ENCODE measurements at regions not wholly inside any gene's neighbourhood (a gene's known extent, or its start where the extent isn't known, plus 50 kb on each side); places are given as distances from the start of the nearest gene placed in this dataset.

GRCh38 chr11:37557990-37558389 lies 960.0 kb upstream of the RAG2 start:
- H3K36me3 ChIP-seq (ENCODE audit: insufficient read depth, low read length): no peaks in the 10 kb centered on the region
- no peak overlapping the region for H3K9ac ChIP-seq (ENCODE audit: low read length)
- no peaks in the 10 kb centered on the region for H3K4me1 ChIP-seq (ENCODE audit: insufficient read depth, low read length)
- H3K9me3 ChIP-seq (ENCODE audit: low read length): no peaks in the 10 kb centered on the region
- no peak overlapping the region for H3K27ac ChIP-seq (ENCODE audit: low read depth, low read length)
- no peaks in the 10 kb centered on the region for H3K27me3 ChIP-seq (ENCODE audit: control insufficient read depth in 1 of 2, insufficient read depth in 2 of 2, low read length in 2 of 2)
- no peak overlapping the region for H3K4me3 ChIP-seq (ENCODE audit: low read depth in 1 of 2, low read length in 2 of 2)

DNA sequence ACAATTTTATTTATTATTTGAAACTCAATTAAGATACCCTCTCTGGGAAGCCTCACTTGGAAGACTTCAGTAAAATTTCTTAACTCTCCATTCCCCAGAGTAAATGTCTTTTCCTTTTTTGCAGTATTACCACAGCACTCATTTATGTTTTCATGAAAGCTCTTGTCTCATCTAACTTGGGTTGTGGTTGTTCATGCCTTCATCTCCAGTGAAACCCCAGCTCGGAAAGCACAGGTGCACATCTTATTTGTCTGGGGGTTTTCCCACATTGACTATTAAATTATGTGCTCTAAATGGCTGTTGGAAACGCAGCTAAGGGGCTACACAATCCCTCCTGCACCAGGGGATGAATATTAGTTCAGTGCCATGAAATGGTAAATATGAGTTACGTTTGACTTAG lies 954.2 kb upstream of the RAG2 start:
- Histone ChIP-seq H3K27me3 (ENCODE audit: control insufficient read depth in 1 of 2, insufficient read depth in 2 of 2, low read length in 2 of 2) (no peaks in the 10 kb centered on the region), H3K27ac (ENCODE audit: low read depth, low read length) (no peak overlapping the region), H3K9ac (ENCODE audit: low read length) (no peak overlapping the region), H3K4me1 (ENCODE audit: insufficient read depth, low read length) (no peaks in the 10 kb centered on the region), H3K4me3 (ENCODE audit: low read depth in 1 of 2, low read length in 2 of 2) (no peak overlapping the region), H3K36me3 (ENCODE audit: insufficient read depth, low read length) (no peaks in the 10 kb centered on the region), H3K9me3 (ENCODE audit: low read length) (no peaks in the 10 kb centered on the region)

DNA sequence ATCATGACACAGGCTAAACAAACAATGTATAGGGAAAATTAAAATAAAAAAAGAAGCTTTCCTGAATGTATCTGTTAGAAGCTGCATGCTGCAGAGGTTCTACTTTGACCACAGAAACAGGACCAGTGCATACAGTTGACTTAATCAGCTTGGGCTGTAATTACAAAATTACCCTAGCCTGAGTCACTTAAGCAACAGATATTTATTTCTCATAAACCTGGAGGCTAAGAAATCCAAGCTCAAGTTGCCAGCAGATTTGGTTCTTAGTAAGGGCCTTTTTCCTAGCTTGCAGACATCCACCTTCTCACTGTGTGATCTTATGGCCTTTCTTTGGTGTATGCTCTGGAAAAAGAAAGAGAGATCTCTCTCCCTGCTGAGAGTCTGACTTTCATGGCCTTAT lies 946.5 kb upstream of the RAG2 start:
- no peak overlapping the region for H3K9ac ChIP-seq (ENCODE audit: low read length)
- no peaks in the 10 kb centered on the region for H3K36me3 ChIP-seq (ENCODE audit: insufficient read depth, low read length)
- no peaks in the 10 kb centered on the region for H3K4me1 ChIP-seq (ENCODE audit: insufficient read depth, low read length)
- H3K27me3 ChIP-seq (ENCODE audit: control insufficient read depth in 1 of 2, insufficient read depth in 2 of 2, low read length in 2 of 2): no peaks in the 10 kb centered on the region
- H3K9me3 ChIP-seq (ENCODE audit: low read length): no peaks in the 10 kb centered on the region
- H3K27ac ChIP-seq (ENCODE audit: low read depth, low read length): no peak overlapping the region
- H3K4me3 ChIP-seq (ENCODE audit: low read depth in 1 of 2, low read length in 2 of 2): no peak overlapping the region

DNA sequence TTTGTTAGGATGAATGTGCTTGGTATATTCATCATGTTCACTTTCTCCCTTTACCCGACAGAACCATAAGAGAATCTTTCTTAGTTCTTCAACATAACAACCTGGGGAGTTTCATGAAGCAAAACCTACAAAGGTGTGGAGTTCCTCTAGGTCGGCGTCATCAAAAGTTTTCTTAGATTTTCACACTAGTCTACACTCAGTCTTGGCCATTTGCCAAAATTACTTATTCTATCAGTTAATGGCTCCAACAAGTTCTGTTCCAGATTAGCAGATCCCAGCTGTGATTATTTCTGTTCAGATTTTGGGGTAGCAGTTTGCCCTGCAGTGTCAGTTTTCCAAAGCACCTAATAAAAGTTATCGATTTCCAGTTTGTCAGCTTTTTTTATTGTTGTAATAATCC lies 935.8 kb upstream of the RAG2 start:
- no peaks in the 10 kb centered on the region for H3K27me3 ChIP-seq (ENCODE audit: control insufficient read depth in 1 of 2, insufficient read depth in 2 of 2, low read length in 2 of 2)
- no peaks in the 10 kb centered on the region for H3K4me1 ChIP-seq (ENCODE audit: insufficient read depth, low read length)
- no peaks in the 10 kb centered on the region for H3K36me3 ChIP-seq (ENCODE audit: insufficient read depth, low read length)
- no peak overlapping the region for H3K9ac ChIP-seq (ENCODE audit: low read length)
- H3K4me3 ChIP-seq (ENCODE audit: low read depth in 1 of 2, low read length in 2 of 2): no peak overlapping the region
- H3K27ac ChIP-seq (ENCODE audit: low read depth, low read length): no peak overlapping the region
- no peaks in the 10 kb centered on the region for H3K9me3 ChIP-seq (ENCODE audit: low read length)

GRCh38 chr11:37533087-37533486 lies 935.1 kb upstream of the RAG2 start:
- no peaks in the 10 kb centered on the region for H3K9me3 ChIP-seq (ENCODE audit: low read length)
- H3K27ac ChIP-seq (ENCODE audit: low read depth, low read length): no peak overlapping the region
- H3K36me3 ChIP-seq (ENCODE audit: insufficient read depth, low read length): no peaks in the 10 kb centered on the region
- no peaks in the 10 kb centered on the region for H3K4me1 ChIP-seq (ENCODE audit: insufficient read depth, low read length)
- H3K4me3 ChIP-seq (ENCODE audit: low read depth in 1 of 2, low read length in 2 of 2): no peak overlapping the region
- H3K27me3 ChIP-seq (ENCODE audit: control insufficient read depth in 1 of 2, insufficient read depth in 2 of 2, low read length in 2 of 2): no peaks in the 10 kb centered on the region
- H3K9ac ChIP-seq (ENCODE audit: low read length): no peak overlapping the region

- no peaks in the 10 kb centered on the region for H3K9me3 ChIP-seq (ENCODE audit: low read length)
- H3K27me3 ChIP-seq (ENCODE audit: control insufficient read depth in 1 of 2, insufficient read depth in 2 of 2, low read length in 2 of 2): no peaks in the 10 kb centered on the region
- no peaks in the 10 kb centered on the region for H3K36me3 ChIP-seq (ENCODE audit: insufficient read depth, low read length)
- no peak overlapping the region for H3K4me3 ChIP-seq (ENCODE audit: low read depth in 1 of 2, low read length in 2 of 2)
- no peak overlapping the region for H3K9ac ChIP-seq (ENCODE audit: low read length)
- H3K27ac ChIP-seq (ENCODE audit: low read depth, low read length): no peak overlapping the region
- H3K4me1 ChIP-seq (ENCODE audit: insufficient read depth, low read length): no peaks in the 10 kb centered on the region
These were observed 934.2 kb upstream of the RAG2 start for GRCh38 chr11:37532271-37532670.

DNA sequence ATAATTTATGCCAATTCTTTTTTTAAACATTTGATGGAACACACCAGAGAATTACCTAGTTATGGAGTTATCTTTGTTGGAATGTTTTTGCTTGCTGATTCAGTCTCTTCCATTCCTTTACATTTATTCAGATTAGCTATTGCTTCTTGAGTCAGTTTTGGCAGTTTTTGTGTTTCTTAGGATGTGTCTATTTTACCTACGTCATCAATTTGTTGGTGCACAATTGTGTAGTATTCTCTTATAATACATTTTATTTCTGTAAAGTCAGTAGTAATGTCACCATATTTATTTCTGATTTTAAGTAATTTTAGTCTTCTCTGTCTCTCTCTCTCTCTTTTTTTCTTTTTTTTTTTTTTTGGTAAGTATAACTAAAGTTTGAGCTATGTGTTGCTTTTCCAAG lies 929.5 kb upstream of the RAG2 start:
- Histone ChIP-seq H3K9ac (ENCODE audit: low read length) (no peak overlapping the region), H3K4me1 (ENCODE audit: insufficient read depth, low read length) (no peaks in the 10 kb centered on the region), H3K27me3 (ENCODE audit: control insufficient read depth in 1 of 2, insufficient read depth in 2 of 2, low read length in 2 of 2) (no peaks in the 10 kb centered on the region), H3K9me3 (ENCODE audit: low read length) (no peaks in the 10 kb centered on the region), H3K27ac (ENCODE audit: low read depth, low read length) (no peak overlapping the region), H3K36me3 (ENCODE audit: insufficient read depth, low read length) (no peaks in the 10 kb centered on the region), H3K4me3 (ENCODE audit: low read depth in 1 of 2, low read length in 2 of 2) (no peak overlapping the region)

GRCh38 chr11:37525336-37525735 lies 927.3 kb upstream of the RAG2 start:
- no peaks in the 10 kb centered on the region for H3K36me3 ChIP-seq (ENCODE audit: insufficient read depth, low read length)
- no peaks in the 10 kb centered on the region for H3K27me3 ChIP-seq (ENCODE audit: control insufficient read depth in 1 of 2, insufficient read depth in 2 of 2, low read length in 2 of 2)
- H3K27ac ChIP-seq (ENCODE audit: low read depth, low read length): no peak overlapping the region
- no peak overlapping the region for H3K9ac ChIP-seq (ENCODE audit: low read length)
- no peak overlapping the region for H3K4me3 ChIP-seq (ENCODE audit: low read depth in 1 of 2, low read length in 2 of 2)
- no peaks in the 10 kb centered on the region for H3K4me1 ChIP-seq (ENCODE audit: insufficient read depth, low read length)
- no peaks in the 10 kb centered on the region for H3K9me3 ChIP-seq (ENCODE audit: low read length)

GRCh38 chr11:37519781-37520180 lies 921.7 kb upstream of the RAG2 start:
- Histone ChIP-seq H3K4me3 (ENCODE audit: low read depth in 1 of 2, low read length in 2 of 2) (no peak overlapping the region), H3K9me3 (ENCODE audit: low read length) (no peaks in the 10 kb centered on the region), H3K9ac (ENCODE audit: low read length) (no peak overlapping the region), H3K27me3 (ENCODE audit: control insufficient read depth in 1 of 2, insufficient read depth in 2 of 2, low read length in 2 of 2) (no peaks in the 10 kb centered on the region), H3K27ac (ENCODE audit: low read depth, low read length) (no peak overlapping the region), H3K36me3 (ENCODE audit: insufficient read depth, low read length) (no peaks in the 10 kb centered on the region), H3K4me1 (ENCODE audit: insufficient read depth, low read length) (no peaks in the 10 kb centered on the region)

DNA sequence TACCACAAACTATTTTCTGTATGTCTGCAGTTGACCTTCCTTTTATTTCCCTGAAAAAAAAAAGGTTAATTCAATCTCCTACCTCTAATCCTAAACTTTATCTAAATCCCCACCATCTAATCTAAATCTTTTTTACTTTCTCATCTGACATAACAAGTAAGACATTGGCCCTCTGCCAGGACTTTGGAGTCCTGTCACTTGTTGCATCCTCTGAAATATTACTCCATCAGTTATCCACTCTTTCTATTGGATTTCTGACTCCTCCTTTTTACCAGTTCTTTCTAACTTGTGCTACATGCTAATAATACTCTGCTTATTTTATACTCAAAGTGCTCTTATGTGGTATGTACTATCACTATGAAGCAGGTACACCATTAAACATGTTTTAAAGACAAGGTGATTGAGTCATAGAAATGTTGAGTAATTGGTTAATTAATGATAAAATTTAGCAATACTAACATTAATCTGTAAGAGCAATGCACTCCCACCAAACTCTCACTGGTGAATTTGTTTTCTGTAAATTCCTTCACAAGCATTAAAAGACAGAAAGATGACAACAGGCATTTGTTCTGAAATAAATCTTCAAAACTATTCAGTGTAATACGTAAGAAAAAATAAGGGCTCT lies 914.2 kb upstream of the RAG2 start:
- Histone ChIP-seq H3K4me1 (ENCODE audit: insufficient read depth, low read length) (no peaks in the 10 kb centered on the region), H3K4me3 (ENCODE audit: low read depth in 1 of 2, low read length in 2 of 2) (no peak overlapping the region), H3K27me3 (ENCODE audit: control insufficient read depth in 1 of 2, insufficient read depth in 2 of 2, low read length in 2 of 2) (no peaks in the 10 kb centered on the region), H3K36me3 (ENCODE audit: insufficient read depth, low read length) (no peaks in the 10 kb centered on the region), H3K27ac (ENCODE audit: low read depth, low read length) (no peak overlapping the region), H3K9me3 (ENCODE audit: low read length) (no peaks in the 10 kb centered on the region), H3K9ac (ENCODE audit: low read length) (no peak overlapping the region)

DNA sequence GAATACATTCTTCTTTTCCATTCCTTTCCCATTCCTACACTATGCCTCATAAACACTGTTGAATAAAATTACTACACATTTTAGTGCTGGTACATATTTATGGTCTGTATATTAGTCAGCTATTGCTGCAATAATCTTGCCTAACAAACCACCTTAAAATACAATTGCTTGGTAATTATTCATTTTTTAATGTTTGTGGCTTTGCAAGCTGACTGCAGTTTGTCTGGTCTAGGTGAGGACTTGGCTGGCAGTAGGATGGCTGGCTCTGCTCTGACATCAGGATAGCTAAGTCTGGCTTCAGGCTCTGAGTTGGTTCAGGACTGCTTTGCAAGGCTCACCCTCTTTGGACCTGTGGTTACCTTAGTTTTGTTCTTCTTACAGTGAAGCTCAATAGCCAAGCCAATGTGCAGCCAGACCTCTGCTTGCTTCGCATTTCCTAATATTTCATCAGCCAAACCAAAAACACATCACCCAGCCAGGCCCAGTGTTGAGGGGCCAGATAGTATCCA lies 913.4 kb upstream of the RAG2 start:
- no peaks in the 10 kb centered on the region for H3K27me3 ChIP-seq (ENCODE audit: control insufficient read depth in 1 of 2, insufficient read depth in 2 of 2, low read length in 2 of 2)
- H3K9ac ChIP-seq (ENCODE audit: low read length): no peak overlapping the region
- H3K4me1 ChIP-seq (ENCODE audit: insufficient read depth, low read length): no peaks in the 10 kb centered on the region
- H3K27ac ChIP-seq (ENCODE audit: low read depth, low read length): no peak overlapping the region
- H3K36me3 ChIP-seq (ENCODE audit: insufficient read depth, low read length): no peaks in the 10 kb centered on the region
- no peaks in the 10 kb centered on the region for H3K9me3 ChIP-seq (ENCODE audit: low read length)
- H3K4me3 ChIP-seq (ENCODE audit: low read depth in 1 of 2, low read length in 2 of 2): no peak overlapping the region

DNA sequence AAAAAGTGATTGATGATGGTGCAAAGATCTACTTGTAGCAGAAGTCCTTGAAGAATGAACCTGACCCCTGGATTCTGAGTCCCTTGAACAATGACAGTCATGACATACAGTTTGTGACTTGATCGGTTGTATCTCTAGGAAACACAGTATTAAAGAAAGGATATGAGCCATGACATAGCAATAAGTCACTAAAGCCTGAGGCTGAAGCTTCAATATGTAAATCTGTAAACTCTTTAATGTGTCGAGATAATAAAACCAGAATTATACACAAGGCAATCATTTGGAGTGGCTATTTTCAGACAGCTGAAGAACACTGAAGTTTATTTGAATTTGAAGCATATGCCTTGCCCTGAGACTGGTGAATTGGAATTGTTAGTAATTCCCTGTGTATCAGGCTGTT lies 911.5 kb upstream of the RAG2 start:
- Histone ChIP-seq H3K36me3 (ENCODE audit: insufficient read depth, low read length) (no peaks in the 10 kb centered on the region), H3K27me3 (ENCODE audit: control insufficient read depth in 1 of 2, insufficient read depth in 2 of 2, low read length in 2 of 2) (no peaks in the 10 kb centered on the region), H3K4me3 (ENCODE audit: low read depth in 1 of 2, low read length in 2 of 2) (no peak overlapping the region), H3K4me1 (ENCODE audit: insufficient read depth, low read length) (no peaks in the 10 kb centered on the region), H3K27ac (ENCODE audit: low read depth, low read length) (no peak overlapping the region), H3K9ac (ENCODE audit: low read length) (no peak overlapping the region), H3K9me3 (ENCODE audit: low read length) (no peaks in the 10 kb centered on the region)

Measured in muscle layer of colon (tissue), 2 donors.